T47D (cell line): ENCODE measurements at regions not wholly inside any gene's neighbourhood (a gene's known extent, or its start where the extent isn't known, plus 50 kb on each side); places are given as distances from the start of the nearest gene placed in this dataset.

Source experiments
- DNase-seq, 2 experiments: peaks; one replicate each; pipeline versions ENCODE4 v3.0.0 to v3.0.0-alpha.2; 2011 to 2012; ENCODE audit warnings: low read depth in 1 of 2, low spot score in 1 of 2
- JUND ChIP-seq: IDR thresholded peaks from 2 replicates; pipeline ENCODE4 v1.6.1; 2012; ENCODE audit warnings: low read depth
- in situ Hi-C: cut with HindIII; loops from 2 replicates; pipeline ENCODE4 v1.10.0; 2016; ENCODE audit warnings: low sequenced_read_pairs, low pct_unique_long_range_greater_than_20kb

DNA sequence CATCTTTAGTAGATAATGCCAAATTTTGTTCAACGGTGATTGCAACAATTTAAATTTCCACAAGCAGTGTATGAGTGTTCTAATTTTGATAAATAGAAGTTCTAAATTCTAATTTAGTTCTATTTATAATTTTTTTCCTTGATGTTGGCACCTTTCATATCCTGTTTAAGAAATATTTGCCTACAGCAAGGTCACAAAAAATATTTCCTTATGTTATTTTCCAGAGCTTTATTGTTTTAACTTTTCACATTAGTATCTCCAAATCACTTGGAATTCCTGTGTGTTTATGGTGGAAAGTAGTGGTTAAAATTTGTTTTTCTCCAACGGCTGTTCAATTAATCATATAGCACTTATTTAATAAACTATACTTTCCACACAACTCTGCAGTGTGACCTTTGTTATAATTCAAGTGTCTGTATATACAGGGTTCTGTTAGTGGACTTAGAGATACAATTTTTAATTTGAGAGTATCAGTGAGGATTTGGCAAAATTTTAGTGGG lies 94.3 kb upstream of the CD55 start:
- no peak for TF ChIP-seq JUND
- no peak for DNase-seq
- in situ Hi-C loops, result no loop called here

DNA sequence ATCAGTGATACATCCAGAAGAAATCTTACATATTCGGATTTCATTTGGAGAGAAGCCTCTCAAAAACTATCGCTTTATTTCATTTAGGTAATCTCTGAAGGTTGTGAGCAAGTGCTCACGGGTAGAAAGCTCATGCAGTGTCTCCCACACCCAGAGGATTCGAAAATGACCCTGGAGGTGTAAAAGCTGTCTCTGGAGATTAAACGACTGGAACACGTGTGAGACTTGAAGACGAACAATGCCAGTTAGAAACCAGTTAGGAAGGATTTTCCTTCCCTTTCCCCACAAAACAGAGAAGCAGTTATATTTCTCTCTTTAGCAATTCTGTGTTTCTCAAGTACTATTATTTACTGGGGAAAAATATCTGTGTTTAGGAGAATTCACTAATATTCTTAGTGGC lies 92.5 kb upstream of the CD55 start:
- no peak for TF ChIP-seq JUND
- in situ Hi-C loops, result no loop called here
- DNase-seq, result no peak

DNA sequence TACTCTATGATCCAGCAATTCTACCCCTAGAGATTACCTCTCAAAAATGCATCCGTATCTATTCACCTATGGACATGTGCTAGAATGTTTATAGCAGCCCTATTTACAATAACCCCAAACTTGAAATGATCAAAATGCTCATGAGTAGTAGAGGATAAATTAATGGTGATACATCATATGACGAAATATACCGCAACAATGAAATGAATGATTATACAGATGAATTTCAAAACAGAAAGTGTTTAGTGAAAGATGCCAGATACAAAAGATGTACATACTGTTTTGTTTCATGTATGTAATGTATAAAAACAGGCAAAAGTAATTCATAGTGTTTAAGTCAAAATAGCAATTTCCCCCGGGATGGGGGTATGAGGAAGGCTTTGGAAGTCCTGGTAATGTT lies 91.0 kb upstream of the CD55 start:
- TF ChIP-seq JUND, result no peak
- in situ Hi-C loops, result no loop called here
- DNase-seq, result no peak

DNA sequence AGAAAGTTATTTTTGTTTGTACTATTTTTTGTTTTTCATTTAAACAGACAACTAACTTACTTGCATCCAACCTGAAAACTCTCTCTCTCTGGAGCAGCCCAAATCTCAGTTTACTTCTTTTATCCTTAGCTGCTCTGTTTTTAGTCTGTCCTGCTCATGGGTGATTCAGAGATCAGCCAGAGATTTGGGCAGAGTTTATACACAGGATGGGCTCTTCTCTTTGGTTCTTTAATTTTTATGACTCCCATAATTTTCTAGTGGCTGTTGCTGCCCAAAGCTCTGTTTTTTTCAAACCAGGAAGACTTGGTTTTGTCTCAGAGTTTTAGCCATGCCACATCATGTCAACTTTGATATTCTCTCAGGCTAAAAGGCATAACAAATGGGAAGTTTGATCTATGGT lies 86.8 kb upstream of the CD55 start:
- in situ Hi-C loops, result no loop called here
- no peak for TF ChIP-seq JUND
- DNase-seq, result no peak

DNA sequence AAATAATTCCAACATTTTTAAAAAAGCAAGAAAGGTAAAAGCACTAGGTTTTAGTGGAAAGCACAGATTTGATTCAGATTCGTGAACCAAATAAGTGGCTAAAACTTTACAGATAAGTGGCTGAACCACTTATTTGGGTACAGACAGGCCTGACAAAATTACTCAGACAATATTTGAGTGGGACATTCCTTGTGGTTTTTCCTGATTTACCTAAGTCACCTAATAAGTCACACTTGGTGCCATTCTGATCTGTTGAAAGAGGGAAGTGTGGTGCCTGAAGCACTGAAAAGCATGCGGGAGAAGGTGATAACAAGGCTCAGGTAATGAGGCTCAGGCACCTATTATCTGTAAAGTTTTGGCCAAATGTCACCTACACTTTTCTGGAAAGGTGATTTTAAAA lies 81.6 kb upstream of the CD55 start:
- DNase-seq, result peak in 1 of 2 experiments; percentile 13
- no peak for TF ChIP-seq JUND
- in situ Hi-C loops, result no loop called here

DNA sequence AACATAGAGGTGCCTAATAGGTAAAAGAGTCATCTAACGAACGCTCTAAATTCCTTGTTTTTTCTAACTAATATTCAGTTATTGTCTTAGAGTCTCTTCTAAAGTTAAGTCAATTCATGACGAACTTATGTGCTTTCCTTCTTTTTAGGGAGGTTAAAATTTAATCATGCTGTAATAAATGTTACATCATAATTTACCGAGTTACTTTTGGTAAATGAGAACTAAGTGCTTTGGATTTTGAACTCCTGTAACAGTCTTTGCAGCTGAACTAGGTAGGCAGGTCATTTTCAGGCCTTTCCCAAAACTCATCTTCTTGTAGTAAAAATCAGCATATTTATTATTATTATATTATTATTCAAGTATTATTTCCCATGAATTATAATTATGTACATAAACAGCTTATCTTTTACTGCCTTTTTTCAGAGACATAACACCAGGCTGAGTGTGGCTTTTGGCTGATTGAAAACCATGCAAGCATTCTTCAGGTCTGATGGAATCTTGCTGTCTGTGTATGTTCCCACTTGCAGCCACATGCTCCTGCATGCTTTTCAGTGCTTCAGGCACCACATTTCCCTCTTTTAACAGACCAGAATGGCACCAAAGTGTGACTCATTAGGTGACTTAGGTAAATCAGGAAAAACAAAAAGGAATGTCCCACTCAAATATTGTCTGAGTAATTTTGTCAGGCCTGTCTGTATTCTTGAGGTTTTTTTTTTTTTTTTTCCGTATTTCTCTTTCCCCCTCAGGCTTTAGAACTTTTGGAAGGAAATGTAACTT lies 81.0 kb upstream of the CD55 start:
- DNase-seq, result peak in 1 of 2 experiments; percentile 81
- in situ Hi-C loops, result no loop called here
- TF ChIP-seq JUND, result no peak; the same call in 1 of the 2 replicates

DNA sequence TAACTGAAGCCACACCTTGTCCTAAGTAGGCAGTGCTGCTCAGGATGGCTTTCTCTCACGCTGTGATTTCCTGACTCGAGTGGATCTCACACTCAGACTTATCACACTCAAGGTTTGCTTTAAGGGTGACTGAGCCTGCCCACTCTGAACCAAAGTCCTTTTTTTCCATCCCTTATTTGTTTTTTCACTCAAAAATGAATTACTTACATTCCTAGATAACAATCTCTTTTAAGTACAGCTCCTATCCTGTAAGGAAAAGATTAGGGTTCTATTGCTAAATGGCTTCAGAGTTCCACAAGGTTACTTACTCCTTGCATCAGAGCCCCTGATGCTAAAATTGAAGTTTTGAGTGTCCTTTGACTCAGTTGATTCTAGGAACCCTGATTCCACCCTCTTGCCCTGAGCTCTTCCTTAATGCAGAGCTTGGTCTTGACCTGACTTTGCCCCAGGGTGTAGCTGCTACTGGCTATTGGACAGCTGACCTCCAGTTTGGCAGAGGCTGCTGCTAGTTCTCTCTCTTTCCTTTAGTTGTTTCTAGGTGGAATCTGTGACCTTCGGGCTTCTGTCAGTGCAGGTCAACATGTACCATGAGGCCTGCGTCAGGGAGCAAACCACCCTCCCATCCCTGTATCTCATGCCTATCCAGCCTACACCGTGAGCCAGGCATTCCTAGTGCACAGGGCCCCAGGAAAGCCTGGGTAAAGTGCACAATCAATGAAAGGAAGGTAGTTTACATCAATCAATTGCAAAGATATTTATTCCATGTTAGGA lies 80.1 kb upstream of the CD55 start:
- peak in 1 of 2 experiments; percentile 77 for DNase-seq
- 0 out of 2 replicates have a peak, but pooled peaks have one; percentile 24 for TF ChIP-seq JUND
- in situ Hi-C loops, result no loop called here

DNA sequence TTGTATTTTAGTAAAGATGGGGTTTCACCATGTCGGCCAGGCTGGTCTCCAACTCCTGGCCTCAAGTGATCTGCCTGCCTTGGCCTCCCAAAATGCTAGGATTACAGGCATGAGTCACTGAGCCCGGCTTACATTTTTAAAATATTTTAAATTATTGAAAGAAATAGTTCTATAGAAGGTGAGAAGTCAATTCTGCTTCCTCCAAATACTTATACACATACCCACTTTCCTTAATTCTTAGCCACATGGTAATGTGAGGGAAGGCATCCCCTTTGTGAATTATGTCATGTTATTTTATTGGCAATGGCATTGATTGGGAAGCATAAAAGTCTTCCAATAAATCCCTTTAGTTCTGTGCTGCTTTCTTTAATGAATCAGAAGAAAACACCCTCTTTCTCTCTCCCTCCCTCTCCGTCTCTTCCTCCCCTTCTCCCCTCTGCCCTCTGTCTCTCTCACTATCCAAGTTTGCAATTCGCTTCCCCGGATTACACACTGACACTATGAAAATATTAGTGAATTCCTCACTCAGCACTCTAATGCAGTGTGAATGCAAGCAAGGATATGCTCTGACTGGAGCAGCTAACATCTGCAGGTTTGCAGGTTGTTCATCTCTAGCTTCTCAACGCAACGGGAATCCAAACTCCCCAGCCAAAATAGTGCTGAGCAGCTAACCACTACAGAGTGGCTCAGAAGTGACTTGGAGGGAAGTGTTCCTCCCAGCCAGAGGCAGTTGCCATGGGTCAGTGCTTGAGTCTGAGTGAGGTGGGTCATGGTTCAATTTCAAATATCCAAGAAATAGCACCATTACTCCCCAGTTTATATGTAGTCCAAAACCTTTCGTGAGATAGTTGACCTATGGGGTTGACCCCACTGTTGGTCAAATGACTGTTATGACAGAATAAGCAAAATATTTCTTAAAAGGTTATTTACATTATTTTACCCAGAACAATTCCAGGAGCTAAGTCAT lies 77.8 kb upstream of the CD55 start:
- TF ChIP-seq JUND, result no peak
- in situ Hi-C loops, result no loop called here
- DNase-seq, result no peak

DNA sequence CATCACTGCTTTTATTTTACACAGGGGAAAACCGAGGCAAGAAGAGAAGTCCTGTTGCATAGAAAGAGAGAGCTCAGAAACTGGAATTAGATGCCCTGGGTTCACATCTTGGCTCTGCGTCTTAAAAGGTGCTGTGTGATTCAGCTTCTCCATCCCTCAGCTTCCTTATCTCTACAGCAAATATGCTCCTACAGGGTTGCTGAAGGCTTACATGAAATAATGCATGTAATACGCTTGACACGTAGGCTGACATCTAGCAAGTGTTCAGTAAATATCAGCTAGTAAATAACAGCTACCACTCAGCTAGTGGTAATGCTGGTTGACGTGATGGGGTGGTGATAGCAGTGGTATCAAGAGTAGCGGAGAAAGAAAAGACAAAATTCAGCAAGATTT lies 77.1 kb upstream of the CD55 start:
- in situ Hi-C loops, result no loop called here
- TF ChIP-seq JUND, result no peak
- DNase-seq, result no peak

DNA sequence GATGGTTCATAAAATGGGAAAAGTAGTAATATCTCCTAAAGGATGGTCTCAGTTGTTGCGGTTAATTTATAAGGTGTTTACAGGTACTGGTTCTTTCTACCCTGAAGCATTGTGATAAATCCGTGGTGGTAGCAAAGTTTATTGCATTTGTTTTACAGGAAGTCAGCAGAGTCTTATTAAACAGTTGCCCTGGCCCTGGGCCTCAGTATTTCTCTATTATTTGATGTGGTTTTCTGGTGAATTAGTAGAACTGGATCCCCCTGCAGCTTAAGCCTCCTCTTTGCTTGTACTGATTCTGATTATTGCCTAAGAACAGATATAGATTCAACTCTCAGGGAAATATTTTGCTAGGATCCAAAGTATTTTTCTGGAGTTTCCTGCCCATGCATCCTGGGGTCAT lies 76.4 kb upstream of the CD55 start:
- in situ Hi-C loops, result no loop called here
- no peak for DNase-seq
- TF ChIP-seq JUND, result no peak

DNA sequence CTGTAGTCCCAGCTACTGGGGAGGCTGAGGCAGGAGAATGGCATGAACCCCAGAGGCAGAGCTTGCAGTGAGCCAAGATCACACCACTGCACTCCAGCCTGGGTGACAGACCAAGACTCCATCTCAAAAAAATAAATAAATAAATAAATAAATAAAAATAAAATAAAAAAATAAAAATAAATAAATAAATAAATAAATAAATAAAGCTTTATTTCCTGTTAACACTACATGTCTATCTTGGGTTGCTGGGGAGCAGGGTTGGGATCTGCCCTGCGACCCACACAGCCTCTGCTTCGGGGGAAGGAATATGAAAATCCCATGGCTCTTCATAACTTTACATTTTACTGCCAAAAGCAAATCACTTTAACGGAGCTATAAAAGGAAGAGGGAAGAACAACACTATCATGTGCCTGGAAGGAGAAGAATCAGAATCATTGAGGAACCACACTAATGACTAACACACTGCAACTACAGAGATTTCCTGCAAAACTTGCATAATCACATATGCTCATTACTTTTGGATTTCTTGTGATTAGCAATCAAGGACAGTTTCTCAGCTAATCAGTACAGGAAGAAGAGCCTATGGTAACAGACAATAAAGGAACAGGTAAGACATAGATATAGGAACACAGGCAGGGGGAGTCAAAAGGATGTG lies 72.8 kb upstream of the CD55 start:
- TF ChIP-seq JUND, result no peak
- no peak for DNase-seq
- in situ Hi-C loops, result no loop called here

DNA sequence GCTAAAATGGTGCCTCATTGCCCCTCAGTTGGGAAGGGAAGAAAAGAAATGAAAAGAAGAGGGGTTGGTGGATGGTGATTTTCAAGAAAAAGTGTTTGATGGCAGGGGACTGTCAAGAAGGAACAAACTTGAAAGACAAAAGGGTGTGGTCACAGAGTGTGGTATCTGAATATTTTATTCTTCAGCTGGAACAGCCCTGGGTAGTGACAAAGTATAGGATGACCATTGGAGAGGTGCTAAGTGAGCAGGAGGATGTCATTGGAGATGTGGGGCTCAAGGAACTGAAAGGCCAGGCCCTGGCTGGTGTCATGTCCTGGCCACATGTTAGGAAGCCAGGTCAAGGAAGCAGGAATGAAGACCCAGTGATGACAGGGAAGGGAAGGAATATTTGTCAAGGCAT lies 71.0 kb upstream of the CD55 start:
- no peak for TF ChIP-seq JUND
- no peak for DNase-seq
- in situ Hi-C loops, result no loop called here
